HG02870 (cell line): ENCODE measurements at regions not wholly inside any gene's neighbourhood (a gene's known extent, or its start where the extent isn't known, plus 50 kb on each side); places are given as distances from the start of the nearest gene placed in this dataset.

Source experiments
- ATAC-seq: cut with Tn5 transposase; IDR thresholded peaks from one replicate; pipeline ENCODE4 v1.9.1; 2021; ENCODE audit warnings: mild to moderate bottlenecking, moderate library complexity; ENCODE audit not compliant: unreplicated experiment

DNA sequence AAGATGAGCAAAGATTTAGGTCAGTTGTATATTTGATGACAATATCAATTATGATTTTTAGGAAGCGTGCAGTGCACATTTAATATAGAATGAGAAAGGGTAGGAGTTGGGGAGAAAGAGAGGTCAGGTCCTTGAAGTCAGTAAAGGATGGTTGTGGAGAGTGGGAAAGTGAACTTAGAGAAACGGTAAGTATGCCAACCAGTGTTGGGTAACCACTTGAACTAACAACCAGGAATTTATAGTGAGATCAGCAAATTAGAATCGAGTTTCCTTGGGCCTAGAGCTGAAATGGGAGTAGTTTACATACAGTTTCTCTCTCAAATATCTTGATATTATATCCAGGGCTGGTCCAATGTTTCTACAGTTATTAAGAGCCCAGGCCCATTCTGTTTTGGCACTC is 188.5 kb upstream of the RBMS3 start:
- no peak for ATAC-seq

DNA sequence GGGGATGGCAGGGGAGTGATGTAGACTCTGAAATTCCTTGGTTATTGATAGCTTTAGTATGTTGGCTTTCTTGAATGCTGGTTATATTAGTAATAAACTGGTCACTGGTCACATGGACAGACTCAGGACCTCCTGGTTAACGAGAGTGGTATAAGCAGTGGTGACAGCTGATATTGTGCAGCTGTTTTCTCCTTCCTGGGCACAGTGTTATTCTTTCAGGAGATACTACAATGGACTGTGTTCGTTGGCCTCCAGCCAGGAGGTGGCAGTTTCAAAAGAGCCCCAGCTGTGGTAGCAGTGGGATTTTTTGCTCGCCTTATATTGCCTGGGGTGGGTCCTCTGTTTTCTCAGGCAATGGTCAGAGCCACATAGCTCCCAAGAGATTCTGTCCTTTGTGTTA is 181.6 kb upstream of the RBMS3 start:
- ATAC-seq = no peak

DNA sequence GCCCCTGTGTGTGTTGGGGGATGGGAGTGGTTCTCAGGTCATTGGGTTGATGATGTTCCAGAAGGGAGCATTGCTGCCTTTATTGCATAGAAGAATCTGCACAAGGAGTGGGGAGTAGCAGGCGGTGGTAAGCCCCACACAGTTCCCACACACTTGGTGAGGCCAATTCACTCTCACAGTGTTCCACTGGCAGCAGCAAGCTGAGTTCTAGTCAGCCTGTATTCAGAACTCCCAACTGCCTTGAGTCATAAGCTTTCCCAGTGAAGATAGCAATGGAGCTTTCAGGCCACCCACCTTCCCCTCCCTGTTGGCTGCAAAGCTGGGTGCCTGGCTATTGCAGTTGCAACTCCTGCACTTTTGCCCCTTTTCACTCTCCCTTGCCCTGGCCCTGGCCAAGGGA is 181.1 kb upstream of the RBMS3 start:
- no peak for ATAC-seq

DNA sequence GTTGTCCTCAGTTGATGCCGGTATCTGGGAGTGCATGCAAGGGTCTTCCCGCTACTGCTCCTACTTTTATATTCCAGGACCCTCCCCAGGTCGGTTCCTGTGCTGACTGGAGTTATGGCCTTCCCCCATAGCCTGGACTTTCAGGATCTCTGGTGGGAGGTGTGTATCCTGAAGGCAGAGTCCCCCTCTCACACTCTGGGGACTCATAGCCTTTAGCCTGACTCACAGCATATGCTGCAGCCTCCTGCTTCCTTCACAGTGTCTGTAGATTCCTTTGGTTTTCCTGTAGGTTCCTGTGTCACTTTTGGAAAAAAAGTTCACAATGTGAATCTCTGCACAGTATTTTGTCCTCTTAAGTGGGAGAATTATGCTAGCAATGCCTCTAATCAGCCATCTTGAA is 180.6 kb upstream of the RBMS3 start:
- no peak for ATAC-seq

DNA sequence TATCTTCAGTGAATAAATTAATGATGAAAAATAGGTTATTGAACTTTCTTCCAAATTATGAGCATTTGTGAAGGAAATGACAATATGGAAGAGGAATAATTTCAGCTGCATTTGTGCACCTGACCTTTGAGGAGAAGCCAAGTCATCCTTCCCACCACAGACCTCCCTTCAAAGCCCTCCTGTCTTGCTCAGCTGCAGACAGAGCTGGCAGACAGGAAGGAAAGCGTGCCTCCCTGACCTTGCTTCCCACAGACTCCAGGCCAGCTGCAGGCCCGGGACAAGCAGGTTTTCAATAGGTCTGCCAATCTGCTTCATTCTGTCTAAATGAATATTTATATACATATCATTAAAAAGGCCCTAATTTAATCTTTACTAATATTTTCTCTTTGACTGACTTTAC is 152.9 kb upstream of the RBMS3 start:
- ATAC-seq = no peak

DNA sequence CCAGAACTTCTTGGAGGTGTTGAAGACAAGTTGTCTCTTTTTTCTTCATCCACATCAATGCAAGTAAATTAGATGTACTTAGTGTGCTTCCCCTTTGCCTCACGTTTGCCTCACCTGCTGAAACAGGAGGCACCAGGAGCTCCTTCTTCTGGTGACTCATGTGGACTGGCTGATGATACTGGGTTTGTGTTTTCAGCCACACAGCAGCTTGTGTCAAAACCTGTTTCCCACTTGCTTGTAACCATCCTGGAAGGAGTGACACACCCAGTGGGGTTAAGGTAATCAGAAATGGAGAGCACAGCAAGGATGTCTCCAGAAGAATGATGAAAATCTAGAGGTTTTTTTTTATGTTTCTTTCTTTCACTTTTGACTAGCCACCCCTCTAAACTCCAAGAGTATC is 143.3 kb upstream of the RBMS3 start:
- ATAC-seq = no peak

DNA sequence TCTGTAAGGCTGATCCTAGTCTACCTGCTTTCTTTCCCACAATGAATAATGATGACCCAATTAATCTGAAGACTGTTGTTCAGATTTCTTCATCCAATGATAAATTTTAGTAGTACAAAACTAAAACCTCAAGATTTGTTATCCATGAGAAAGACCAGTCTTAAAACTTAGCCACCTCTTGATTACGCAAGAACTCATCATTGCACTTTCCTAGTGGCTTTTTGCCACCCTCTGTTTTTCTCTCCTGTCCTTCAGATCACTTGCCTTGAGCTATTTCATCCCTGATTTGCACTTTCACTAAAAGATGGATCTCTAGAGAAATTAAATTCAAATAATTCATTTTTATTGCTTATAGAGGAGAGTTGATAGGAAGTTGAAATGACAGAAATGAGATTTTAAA is 142.7 kb upstream of the RBMS3 start:
- no peak for ATAC-seq

DNA sequence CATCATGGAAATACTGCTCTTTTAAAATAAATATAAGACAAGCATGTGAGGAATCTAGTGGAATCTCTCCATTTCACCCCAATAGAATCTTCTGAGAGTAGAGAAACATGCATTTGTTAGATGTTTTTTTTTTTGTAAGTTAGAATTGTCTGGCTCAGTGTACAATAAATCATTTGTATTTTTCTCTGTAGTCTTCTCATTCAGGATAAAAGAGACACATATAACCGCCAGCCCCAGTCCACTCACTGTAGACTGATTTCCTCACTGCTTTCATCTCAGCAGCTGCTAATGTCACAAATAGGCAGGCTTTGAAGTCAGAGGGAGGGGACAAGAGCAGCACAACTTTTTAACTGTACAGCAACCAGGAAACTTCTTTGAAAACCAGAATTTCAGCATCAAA is 140.2 kb upstream of the RBMS3 start:
- no peak for ATAC-seq

DNA sequence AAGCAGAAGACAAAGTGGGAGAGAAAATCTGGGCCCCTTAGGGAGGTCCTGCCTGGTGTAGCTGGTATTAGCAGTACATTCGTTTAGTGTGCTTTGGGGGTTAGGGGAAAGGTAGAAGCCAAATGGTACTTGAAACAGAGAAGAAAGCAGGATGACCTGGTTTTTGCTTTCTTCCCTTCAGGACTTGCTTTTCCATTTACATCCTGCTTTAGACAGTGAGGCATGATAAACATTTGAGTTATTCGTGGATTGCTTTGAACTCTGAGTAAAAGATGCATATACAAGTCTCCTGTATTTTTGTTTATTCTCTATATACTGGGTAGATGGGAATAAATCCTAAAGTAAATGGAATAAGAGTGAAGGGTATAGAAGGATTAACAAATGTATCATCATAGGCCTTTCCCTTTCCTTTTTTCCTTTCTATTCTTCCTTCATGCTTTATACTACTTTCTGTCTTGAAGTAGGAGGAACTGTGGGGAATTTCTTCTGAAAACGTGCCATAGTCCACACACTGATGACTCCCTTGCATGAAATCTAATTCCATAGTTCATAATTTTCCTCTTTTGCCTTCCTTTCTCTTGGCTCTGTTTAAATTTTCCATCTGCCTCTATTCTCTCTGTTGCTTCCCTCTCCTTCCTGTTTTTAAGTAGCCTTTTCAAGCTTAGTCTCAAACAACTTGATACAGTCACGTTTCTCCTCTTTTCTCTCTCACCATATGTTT is 139.5 kb upstream of the RBMS3 start:
- ATAC-seq = no peak

DNA sequence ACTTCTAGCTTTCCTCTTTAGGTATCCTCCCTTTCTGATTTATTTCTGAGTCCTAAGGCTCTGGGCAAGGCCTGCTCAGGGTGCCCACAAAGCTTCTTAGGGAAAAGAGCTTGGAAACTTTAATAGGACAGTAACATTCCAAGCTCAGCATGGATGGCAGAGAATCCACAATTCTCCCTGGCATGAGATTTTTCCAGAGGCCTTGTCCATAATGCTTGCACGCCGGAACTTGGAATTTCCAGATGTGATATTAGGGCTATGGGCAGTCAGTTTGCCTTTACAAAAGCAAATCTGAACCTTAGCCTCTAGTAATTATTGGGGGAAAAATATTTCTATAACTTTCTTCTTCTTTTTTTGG is 139.0 kb upstream of the RBMS3 start:
- ATAC-seq = no peak

DNA sequence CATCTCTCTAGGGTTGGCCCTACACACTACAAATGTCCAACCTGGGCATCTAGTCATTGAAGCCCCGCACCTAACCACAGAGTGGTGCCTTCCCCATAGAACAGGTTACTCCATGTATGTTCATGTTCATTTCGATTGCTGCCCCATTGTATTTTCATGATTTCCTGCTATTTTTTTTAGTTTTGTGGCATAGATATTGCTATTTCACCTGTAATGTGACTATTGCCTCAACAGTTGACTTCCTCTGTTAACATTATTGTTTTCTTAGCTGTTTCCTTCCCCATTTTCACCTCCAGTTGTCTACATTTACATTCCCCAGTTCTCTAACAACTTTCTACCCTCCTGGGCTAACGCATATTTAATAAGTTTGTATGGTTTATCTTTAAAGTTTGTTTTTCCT is 137.7 kb upstream of the RBMS3 start:
- ATAC-seq = no peak

DNA sequence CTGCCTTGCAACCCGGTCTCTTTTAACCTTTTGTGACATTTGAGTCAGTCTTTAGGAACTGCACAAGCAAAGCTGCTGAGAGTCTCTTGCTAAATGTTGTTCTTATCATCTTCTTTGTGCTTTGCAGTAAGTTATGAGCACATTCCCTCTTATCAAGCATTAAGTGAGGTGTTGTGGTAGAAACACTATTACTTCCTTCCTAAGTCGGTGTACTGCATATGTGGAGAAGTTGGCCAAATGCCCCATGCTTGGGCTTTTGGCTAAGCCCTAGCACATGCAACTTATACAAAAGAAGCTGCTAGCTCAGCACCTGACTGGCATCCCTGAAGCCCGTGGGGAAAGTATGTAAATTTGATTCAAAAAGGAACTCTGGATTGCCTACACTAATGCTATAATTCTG is 136.5 kb upstream of the RBMS3 start:
- no peak for ATAC-seq

DNA sequence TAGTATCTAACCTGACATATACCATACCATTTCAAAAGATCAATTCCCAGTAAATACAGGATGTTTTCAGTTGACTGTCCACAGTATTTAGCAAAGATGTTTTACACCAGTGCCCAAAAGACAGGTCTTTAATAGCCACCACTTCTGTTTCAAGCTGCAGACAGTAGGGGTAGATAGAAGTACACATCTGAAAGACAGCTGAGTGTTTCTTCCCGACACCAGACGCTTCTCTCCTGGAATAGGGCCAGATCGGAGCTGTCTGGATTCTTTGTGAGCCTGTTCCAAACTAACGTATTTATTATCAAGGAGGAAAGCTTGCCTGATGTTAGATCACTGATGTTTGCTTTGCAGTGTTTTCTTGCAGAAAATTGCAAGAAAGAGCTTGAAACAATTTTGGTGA is 136.1 kb upstream of the RBMS3 start:
- ATAC-seq = no peak

DNA sequence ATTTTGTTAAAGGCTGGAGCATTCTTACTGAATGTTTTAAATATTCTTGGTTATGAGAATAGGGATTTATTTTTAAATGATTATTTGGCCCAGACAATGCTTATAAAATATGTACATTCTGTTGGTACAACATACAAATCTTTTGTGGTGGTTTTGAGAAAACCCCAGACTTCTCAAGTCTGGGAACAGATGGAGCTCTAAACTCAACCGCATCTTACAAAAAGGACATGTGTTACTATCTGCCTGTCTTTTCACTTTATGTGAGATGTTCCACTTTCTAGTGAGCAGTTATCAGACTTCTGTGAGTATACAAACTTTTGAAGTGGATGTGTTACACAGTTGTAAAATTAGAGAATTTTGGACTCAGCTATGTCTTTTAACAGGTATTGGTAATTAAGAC is 135.5 kb upstream of the RBMS3 start:
- ATAC-seq = no peak

DNA sequence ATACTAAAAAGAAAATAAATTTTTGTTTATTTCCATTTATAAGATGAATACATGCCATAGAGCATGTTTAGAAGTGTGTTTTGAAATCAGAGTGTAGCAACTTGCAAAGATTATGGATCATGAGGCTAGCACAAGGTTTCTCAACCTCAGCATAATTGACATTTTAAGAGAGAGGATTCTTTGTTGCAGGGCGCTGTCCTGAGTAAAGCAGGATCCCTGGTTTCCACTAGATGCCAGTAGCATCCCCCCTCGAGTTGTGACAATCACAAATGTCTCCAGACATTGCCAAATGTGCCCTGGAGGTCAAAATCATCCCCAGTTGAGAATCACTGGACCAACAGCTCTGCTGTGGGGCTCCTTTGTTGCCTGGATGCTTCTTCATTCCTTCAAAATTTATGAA is 128.5 kb upstream of the RBMS3 start:
- ATAC-seq = no peak

DNA sequence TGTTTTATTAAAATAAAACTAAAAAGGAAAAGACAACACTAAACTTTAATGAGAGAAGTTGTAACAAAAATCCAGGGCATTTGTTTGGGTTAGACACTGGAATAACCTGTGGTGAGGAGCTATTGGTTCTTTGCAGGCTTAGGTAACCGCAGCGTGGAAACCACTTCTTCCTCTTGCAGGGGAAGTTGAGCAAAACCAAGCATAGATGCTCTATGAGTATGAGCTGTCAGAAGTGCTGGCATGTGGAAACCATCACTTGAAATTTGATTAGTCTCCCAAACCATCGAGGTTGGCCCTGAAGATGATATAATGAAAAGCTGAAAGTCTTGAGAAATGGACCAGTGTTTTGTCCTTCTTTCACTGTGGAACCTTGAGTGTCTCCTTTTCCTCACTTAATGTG is 127.1 kb upstream of the RBMS3 start:
- ATAC-seq = peak; percentile 81

DNA sequence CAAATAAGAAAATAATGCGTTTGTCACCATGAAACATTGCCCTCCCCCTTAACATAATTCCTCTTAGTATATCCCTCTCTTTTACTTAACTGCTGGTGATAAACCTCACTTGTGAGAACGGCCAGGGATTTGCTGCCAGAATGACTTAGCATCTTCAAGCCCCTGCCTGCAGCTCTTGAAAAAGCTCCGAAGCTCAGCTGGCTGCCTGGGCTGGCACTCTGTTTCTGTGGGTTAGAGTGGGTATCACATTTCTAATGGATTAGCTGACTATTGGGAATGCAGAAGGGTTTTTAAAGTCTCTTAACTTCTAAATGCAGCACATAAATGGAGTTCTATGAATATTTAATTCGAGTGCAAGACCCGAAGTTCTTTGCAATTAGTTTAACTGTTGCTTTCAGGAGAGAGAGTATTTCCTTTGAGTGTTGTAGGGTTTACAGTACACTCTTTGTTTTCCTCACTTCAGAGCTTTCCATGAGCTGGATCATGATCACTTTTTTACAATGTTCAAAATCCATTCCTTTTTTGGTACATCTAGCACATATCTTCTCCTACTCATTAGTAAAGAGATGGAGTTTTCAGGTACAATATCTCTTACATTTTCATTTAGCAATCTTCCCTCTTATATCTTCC is 124.7 kb upstream of the RBMS3 start:
- ATAC-seq = no peak

DNA sequence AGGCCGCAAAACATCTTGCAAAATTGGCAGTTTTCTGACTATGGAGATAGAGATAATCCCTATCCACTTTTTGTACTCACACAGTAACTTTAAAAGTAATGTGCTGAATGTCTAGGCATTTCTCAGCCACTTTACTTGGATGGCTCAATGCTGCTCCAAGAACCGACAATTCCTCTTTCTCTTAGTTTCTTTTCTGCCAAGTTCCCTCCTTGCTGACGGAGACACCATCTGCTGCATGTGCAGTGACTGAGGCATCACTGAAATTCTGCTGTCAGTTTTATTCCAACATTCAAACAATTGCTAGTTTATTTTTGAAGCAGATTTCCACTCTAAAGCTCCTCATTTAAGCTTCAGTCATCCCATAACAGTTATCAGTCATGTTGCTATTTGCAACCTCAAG is 116.0 kb upstream of the RBMS3 start:
- ATAC-seq = no peak

DNA sequence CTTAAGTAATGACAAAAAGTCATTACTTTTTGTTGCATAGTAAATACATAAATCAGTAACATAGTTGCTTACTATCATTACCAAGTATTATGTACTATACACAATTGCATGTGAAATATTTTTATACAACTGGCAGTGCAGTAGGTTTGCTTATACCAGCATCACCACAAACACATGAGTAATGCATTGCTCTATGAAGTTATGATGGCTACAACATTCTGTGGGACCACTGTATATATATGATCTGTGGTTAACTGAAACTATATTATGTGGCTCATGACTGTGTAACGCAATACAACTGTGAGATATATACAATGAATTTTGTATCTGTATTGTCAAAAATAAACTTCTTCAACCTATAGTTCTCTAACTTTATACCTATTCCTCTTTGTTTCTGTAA is 113.7 kb upstream of the RBMS3 start:
- no peak for ATAC-seq

DNA sequence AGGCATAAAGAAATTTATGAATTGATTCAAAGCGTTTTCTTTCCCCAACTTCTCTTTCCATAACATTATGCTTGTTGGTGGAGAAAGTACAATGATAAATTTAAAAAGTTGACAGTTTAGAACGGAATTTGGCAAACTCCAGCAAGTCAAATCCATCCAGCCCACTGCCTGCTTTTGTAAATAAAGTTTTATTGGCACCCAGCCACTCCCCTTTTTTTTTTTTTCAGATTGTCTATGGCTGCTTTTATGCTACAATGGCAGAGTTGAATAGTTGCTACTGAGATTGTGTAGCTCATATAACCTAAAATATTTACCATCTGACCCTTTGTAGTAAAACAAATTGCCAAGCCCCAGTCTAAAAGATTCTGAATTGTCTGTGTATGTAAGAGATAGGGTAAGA is 112.8 kb upstream of the RBMS3 start:
- ATAC-seq = no peak

DNA sequence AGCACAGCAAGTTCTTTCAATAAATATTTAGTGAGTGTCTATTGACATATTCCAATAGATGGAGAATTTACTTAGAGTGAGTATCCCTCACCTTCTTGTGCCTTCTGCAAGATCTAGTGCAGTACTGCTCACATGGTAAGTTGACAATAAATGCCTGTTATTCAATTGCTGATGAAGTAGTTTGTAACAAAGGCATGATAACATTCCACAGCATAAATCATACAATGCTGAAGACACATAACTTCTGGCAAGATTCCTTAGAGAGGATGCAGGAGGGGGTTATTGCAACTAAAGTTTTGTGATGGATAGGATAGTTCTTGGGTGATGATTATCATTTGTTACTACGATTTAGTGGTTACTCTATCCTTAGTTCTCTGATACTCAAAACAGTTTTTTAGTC is 112.2 kb upstream of the RBMS3 start:
- ATAC-seq = no peak

DNA sequence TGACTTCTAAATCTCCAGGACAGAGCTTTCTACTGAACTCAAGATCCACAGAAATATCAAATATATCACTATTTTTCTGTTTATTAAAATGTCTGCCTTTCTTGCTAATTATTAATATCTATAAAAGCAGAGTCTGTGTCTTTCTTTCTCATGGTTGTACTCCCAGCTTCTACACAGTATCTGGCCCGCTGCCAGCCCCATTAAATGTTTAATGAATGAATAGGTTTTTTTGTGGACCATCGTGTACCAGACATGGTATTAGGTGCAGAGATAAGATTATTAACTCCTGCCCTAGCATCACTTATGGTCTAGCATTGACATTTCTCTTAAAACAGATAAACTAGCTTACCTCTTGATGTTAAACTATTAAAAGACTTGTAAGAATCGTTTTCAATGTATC is 111.4 kb upstream of the RBMS3 start:
- ATAC-seq = no peak
